SU-DHL-6 (cell line): ENCODE measurements at regions not wholly inside any gene's neighbourhood (a gene's known extent, or its start where the extent isn't known, plus 50 kb on each side); places are given as distances from the start of the nearest gene placed in this dataset.

Source experiments
- CTCF ChIP-seq: fragments of 200-600 bp; sonication (generic); IDR thresholded peaks from one replicate; pipeline ENCODE4 v1.5.1; 2017; ENCODE audit warnings: antibody characterized with exemption, mild to moderate bottlenecking, low read length, moderate library complexity; ENCODE audit not compliant: insufficient read depth, poor library complexity, severe bottlenecking
- EZH2phosphoT487 ChIP-seq: fragments of 200-600 bp; sonication (generic), shearing (Covaris generic); conservative IDR thresholded peaks from 2 replicates; pipeline ENCODE4 v1.6.1; 2018; ENCODE audit warnings: mild to moderate bottlenecking, antibody characterized with exemption, low read length, moderate library complexity, mixed read lengths

GRCh38 chr2:64363848-64364247 is 90.1 kb upstream of the LGALSL start:
- TF ChIP-seq EZH2phosphoT487 = no peak
- TF ChIP-seq CTCF = no peak
